GM12892 (cell line): ENCODE measurements at regions not wholly inside any gene's neighbourhood (a gene's known extent, or its start where the extent isn't known, plus 50 kb on each side); places are given as distances from the start of the nearest gene placed in this dataset.

Experiments
- POLR2A ChIP-seq: IDR thresholded peaks from 2 replicates; pipeline ENCODE4 v1.6.1; 2011; ENCODE audit warnings: low read depth, low read length, control low read depth
- POLR2AphosphoS5 ChIP-seq: IDR thresholded peaks from 2 replicates; pipeline ENCODE4 v1.6.1; 2011; ENCODE audit warnings: low read depth, low read length, control low read depth
- TAF1 ChIP-seq: IDR thresholded peaks from 2 replicates; pipeline ENCODE4 v1.6.1; 2011; ENCODE audit warnings: low read depth, mild to moderate bottlenecking, control low read depth, low read length, borderline replicate concordance

GRCh38 chr9:29199975-29200374 is 1626.7 kb upstream of the C9orf72 start:
- TF ChIP-seq TAF1: no peak
- TF ChIP-seq POLR2A: no peak
- TF ChIP-seq POLR2AphosphoS5: no peak
